GM19372 (cell line): ENCODE measurements at regions not wholly inside any gene's neighbourhood (a gene's known extent, or its start where the extent isn't known, plus 50 kb on each side); places are given as distances from the start of the nearest gene placed in this dataset.
A peak's percentile ranks its signal among the peaks of the same experiment; 100 is the strongest.
"Not testable (repeated sequence)": the region's sequence is repeated elsewhere in the genome, so short reads cannot be mapped to it uniquely, and the experiment has no call there.

Experiments
- ATAC-seq: cut with Tn5 transposase; IDR thresholded peaks from one replicate; pipeline ENCODE4 v1.9.1; 2021; ENCODE audit warnings: mild to moderate bottlenecking, low read depth, moderate library complexity; ENCODE audit not compliant: unreplicated experiment

DNA sequence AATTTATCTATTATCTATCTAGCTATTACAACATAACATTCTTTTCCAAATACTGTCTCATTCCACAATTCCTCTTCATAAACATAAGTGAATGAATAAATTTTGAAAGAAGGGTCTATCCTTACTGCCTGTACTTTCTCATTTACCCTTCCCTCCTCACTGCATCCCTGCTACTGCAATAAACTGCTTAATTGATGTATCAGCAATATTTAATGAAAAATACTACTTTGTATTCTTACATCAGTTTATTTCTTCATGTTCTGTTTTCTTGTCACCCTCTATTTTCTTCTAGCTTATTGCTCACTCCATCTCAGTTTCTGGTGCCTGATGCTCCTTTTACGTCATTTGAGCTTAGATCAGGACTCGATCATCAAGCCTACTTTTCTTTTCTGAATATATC lies 695.7 kb upstream of the ATXN7L3B start:
- ATAC-seq, result no peak

DNA sequence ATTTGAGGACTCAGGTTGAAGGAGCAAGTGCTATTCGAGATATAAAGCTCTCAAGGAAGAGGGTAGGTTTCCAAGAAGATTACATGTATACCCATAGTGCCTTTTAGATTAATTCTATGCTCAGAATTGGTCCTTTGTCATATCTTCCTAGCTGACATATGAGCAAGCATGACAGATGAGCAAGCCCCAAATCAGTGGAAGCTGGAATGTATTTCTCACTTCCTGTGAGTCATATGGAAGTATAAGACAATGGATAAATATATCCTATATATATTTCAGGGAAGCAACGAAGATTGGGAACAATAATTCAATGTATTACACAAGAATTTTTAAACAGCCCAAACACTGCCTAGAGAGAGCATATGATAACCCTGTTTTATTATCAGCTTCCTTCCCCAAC lies 674.1 kb upstream of the ATXN7L3B start:
- no peak for ATAC-seq

DNA sequence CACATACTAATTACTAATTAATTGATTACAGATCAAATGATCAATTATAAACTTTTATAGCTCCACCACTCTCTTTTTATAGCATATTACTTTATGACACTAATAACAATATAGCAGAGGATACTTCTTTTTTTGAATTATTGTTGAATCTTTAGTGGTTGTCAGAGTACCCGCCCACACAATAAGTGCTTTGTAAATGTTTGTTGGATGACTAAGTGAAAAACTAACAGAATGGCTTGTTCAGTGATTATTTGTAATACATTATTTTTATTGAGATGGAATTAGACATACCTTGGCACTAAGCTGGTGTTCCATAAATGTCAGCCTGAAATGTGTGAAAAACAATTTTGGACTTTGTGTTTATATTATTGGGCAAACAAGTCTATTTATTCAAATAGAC lies 670.5 kb upstream of the ATXN7L3B start:
- no peak for ATAC-seq

GRCh38 chr12:73877291-73877690 lies 660.3 kb upstream of the ATXN7L3B start:
- ATAC-seq, result not testable (repeated sequence)

- ATAC-seq, result no peak
Observed at GRCh38 chr12:73892201-73892600, 645.4 kb upstream of the ATXN7L3B start.

DNA sequence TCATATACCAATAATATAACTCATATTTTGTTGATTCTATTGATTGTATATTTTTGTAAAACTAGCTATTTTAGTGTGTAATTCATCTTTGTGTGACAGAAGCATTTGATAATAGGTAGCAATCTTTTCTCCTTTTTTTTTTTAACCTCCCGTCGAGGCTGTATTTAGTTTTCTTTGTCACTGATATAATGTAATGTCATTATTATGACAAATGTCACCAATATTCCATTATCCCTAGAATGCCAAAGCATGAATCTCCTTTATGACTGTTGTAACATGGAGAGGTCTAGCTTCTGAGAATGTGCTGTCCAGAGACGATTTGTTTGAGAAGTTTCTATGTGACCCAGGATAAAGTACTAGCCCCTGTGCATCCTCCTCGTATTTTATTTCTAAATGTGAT lies 639.0 kb upstream of the ATXN7L3B start:
- ATAC-seq, result no peak

DNA sequence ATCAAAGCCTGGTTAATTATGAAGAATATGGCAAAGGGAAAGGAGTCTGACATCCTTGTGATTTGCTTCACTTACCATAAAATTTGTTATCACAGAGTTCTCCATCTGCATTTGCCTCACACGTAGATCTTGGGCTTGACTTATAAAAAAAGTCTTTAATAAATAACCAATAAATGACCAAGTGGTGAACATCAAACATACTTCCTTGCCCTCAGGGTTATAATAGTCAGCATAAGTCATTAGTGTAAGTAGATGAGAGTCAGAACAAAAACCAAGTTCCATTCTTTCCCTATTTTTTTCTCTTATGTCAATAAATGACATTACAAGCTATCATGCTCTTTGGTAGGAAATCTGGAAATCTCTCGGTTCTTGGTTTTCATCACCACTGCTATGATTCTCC lies 635.4 kb upstream of the ATXN7L3B start:
- no peak for ATAC-seq

- no peak for ATAC-seq
Observed at GRCh38 chr12:73906757-73907156, 630.9 kb upstream of the ATXN7L3B start.

- ATAC-seq, result no peak
Observed at GRCh38 chr12:73935817-73936216, 601.8 kb upstream of the ATXN7L3B start.

- no peak for ATAC-seq
Observed at GRCh38 chr12:73947326-73948026, 590.2 kb upstream of the ATXN7L3B start.

GRCh38 chr12:73950507-73950906 lies 587.1 kb upstream of the ATXN7L3B start:
- ATAC-seq, result no peak

DNA sequence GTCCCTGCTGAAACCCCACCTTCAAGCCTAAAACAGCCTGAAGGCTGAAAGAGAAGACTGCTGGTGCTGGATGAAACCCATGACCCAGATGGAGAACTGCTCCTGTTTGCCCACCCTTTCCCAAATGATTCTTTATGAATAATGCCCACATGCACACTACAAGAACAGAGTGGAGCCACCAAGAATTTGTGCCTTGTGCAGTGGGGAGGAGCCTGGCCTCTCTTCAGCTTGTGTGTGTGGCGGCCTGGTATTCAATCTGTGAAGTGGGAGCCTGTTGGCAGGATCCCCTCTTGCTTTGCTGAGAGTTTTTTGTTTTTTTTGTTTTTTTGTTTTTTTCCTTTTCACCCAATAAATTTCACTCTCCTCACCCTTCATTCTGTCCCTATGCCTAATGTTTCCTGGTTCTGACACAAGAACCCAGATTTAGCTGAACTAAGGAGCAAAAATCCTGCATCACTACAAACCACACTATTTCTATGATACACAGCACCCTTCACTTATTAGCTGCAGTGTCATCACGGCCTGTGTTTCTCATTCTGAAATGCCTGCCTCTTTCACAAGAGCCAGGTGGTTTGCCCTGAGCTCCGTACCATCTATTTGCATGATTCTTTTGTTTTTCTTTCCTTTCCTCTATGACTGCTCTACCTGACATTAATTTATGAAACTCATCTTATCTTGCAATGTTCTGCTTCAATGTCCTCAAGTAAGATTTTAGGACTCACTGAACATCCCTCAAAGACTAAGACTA lies 585.5 kb upstream of the ATXN7L3B start:
- no peak for ATAC-seq

DNA sequence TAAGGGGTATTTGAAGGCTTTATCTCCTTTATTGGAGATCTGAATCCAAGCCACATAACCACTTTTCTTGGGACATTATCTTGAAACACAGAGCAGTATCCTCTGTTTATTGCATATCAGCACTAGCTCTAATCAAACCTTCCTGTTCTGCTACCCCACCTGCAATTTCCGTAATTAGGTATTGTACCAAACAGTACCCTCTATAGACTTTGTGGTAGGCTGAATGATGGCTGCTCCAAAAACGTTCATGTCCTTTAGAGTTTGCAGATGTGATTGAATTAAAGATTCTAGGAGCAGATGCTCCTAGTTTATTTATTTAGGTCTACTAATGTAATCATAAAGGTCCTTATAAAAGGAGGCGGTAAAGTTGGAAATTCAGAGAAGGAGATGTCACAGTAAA lies 573.0 kb upstream of the ATXN7L3B start:
- no peak for ATAC-seq

GRCh38 chr12:73973486-73973885 lies 564.1 kb upstream of the ATXN7L3B start:
- no peak for ATAC-seq

GRCh38 chr12:73984552-73984951 lies 553.1 kb upstream of the ATXN7L3B start:
- ATAC-seq, result no peak

DNA sequence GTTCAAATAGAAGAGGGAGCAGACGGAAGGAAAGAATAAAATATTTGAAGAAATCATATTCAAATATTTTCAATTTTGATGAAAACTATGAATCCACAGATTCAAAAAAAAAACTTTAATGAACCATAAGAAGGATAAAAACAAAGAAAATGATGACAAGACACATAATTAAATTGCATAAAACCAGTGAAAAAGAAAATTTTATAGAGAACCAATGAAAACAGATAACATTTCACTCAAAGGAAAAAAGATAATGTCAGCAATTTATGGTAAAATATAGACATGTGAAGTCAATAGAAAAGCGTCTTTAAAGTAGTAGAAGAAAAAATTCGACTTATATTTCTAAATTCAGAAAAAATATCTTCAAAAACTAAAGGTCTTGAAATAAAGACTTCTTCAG lies 546.5 kb upstream of the ATXN7L3B start:
- ATAC-seq, result no peak

DNA sequence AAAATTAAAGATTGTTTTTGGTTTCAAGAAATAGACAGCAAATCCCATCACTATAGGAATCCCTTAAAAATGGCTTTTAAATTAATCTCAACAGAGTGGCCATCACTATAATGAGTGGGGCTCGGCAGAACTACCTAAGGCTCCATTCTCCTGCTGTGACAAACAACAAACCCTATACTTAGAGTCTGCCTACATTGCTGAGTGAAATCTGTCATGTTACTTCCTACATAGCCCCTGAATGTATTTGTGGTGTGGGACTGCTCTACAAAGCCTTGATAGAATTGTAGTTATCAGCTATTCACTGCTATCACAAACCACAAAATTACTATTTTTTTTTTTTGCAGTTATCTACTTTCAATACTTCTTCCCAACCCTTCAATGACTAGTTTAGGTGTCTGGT lies 538.7 kb upstream of the ATXN7L3B start:
- ATAC-seq, result no peak

GRCh38 chr12:74015118-74015517 lies 522.5 kb upstream of the ATXN7L3B start:
- no peak for ATAC-seq

GRCh38 chr12:74016324-74016723 lies 521.3 kb upstream of the ATXN7L3B start:
- ATAC-seq, result not testable (repeated sequence)

DNA sequence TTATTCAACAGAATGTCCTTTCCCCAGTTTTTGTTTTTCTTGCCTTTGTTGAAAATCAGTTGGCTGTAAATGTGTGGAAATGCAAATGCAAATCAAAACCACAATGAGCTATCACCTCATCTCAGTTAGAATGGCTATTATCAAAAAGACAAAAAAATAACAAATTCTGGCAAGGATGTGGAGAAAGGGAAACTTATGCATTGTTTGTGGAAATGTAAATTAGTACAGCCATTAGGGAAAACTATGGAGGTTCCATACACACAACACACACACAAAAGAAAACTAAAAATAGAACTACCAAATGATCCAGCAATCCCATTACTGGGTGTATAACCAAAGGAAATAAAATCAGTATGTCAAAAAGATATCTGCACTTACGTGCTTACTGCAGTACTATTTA lies 518.8 kb upstream of the ATXN7L3B start:
- ATAC-seq, result no peak

GRCh38 chr12:74021937-74022336 lies 515.7 kb upstream of the ATXN7L3B start:
- peak; percentile 97 for ATAC-seq

DNA sequence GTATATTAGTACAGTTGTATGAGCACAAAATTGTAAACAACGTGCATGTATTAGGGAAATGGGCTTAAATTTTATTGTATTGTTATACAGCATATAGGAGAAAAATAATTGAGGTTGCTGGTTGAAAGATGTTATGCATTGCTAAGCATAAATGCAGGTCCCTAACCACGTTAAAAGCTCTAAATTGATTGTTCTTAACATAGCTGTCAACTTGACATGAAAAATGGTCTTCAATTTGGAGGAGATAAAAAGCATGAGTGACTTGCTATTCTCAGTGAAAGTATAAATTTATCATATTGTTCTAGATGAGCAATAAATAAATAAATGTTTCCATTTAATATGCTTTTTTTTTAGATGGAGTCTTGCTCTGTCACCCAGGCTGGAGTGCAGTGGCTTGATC lies 506.6 kb upstream of the ATXN7L3B start:
- no peak for ATAC-seq
